Stimulated activated CD8-positive, alpha-beta memory T cell treated with anti-CD3 and anti-CD28 coated beads, Interleukin-7, amount 100 ng/mL, for 1 hour (primary cell): ENCODE measurements at regions not wholly inside any gene's neighbourhood (a gene's known extent, or its start where the extent isn't known, plus 50 kb on each side); places are given as distances from the start of the nearest gene placed in this dataset.

Experiments used
- DNase-seq, 2 donors: peaks; one replicate each; pipeline ENCODE4 v3.0.0-alpha.2; 2020; ENCODE audit warnings: low read depth in 2 of 2

DNA sequence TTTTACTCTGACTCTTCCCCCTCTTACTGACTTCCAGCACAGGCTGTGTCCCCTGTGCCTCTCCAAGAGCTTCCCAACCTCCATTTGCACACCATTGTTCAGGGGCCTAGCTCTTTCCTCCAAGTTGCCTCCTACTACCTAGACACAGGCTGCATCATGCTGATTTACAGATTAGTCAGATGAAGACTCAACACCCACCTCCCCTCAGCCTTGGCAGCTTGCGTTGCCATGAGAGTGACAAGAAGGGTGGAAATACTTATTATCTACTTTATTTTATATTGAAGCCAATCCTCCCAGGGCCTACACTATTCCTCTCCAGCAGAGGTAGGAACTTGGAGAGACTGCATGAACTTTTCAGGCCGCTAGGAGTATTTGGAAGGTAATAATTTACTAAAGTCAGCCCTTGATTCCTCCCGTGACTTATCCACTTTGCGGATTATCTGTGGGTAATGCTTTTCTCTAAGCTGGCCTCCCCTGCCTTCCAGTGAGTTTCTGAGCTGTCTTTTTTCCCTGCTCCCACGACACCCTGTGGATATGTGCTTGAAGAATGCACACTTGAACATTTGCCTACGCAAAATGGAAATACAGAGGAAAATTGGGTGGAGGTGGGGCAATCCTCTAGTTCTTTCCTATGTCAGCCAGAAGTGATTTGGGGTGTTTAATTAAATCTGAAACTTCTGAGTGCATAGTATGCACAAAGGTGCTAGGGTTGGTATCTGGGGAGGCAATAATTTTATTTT, 74.1 kb upstream of the TMEM164 start:
- DNase-seq = no peak

DNA sequence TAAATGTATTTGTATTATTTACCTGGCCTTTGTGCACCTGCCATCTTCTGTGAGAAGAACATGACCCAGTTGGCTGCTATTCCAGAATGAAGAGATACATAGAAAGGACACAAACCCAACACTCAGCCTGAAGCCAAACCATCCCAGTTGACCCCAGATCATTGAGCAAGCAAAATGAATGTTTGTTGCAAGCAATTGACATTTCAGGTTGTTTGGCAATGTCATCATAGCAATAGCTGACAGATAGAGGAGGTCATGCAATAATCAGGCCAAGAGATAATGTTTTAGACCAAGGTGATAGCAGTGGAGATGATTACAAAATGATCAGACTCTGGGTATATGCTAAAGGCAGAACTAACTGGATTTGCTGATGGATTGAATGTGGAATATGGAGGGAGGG, 71.2 kb upstream of the TMEM164 start:
- DNase-seq = no peak

DNA sequence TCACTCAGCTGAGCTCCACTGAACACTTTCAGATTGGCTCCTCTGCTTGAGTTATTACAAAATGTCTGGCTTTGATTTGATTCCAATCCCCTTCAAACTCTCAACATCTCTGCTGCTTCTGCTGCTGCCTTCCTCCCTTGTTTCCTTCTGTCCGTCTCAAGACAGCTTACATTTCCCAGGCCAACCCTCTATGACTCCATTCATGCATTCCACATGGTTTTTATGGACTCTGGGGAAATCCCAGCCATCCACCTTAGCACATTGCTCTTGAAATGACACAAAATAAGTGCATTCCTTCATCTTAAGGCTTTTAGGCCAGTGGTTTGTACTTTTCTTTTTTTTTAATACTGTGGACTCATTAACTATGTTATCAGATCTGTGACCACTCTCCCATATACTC, 68.5 kb upstream of the TMEM164 start:
- no peak for DNase-seq

DNA sequence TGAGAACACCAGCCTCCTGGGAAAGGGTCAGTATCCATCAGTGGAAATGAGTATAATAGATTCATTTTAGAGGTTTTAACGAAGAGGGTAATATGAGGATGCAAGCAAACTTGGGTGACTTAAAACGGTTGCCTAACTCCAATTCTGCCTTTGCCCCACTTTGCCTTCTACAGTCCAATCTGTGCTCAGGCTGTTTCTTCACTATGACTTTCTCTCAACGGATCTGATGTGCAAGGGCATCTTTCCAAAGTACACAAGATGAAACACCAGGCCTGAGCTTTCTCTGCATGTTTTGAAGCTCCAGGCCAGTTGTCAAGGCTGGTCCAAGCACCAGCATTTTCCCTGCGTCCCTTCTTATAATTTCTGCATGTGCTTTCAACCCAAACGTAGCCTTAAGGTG, 68.0 kb upstream of the TMEM164 start:
- no peak for DNase-seq

DNA sequence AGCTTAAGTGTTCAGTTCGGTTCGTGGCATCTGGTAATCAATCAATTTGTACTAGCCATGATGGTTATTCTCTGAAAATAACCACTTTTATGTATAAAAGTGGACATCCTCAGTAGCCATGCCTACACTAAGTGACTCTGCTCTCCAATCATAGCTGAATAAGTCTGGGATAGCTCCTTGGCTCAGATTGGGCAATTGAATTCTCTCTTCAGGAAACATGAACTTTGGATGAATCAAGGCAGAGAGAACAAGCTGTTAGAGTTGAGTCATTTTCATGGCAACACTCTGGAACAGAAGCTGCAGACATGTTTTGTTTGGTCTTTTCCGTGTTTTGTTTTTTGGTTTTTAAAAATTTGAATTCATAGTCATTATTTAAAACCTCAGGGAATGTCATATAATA, 66.8 kb upstream of the TMEM164 start:
- DNase-seq = no peak

DNA sequence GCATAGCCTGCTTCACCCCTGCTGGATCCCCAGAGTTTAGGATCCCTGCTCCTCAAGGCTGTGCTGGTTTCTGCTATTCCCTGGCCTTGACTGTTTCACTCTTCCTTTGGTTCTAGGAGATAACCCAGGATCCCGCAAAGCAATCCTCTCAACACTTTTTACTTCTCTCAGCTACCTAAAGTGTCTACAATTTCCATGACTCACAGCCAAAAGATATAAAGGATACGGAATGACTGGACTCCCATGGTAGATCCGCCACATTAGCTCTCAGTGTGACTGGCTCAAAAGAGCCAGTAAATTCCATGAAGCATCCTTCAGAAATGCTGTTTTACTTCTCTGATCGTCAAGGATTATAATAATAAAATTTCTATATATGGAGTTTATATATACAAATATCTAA, 66.3 kb upstream of the TMEM164 start:
- DNase-seq = no peak

DNA sequence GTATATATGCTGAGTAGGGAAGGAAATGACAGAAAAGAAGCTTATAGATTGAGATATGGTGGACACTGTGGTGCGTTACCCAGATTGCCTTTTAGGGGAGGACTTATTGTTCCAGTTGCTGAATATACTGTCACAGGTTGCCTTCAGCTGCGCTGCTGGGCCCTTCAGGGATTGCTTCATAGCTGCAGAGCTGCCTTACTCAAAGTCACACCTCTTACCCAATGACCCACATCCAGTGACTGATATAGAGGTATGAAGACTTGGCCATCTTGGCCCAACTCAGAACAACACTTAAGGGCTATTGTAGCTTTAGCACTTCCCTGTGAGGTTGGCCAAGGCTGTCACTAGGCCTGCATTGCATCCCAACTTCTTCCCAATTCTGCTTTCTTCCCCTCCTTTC, 63.4 kb upstream of the TMEM164 start:
- DNase-seq = no peak

DNA sequence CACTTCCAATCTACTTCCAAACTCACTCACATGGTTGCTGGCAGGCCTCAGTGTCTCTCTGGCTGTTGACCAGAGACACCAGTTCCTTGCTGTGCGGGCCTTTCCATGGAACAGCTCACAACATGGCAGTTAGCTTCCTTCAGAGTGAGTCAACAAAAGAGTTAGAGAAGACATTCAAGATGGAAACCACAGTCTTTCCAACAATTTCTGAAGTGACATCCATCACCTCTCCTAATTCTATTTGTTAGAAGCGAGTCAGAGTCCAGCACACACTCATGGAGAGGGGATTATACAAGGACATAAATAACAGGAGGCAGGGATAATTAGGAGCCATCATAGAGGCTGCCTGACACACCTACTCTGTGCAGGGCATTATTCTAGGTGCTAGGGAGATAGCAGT, 62.5 kb upstream of the TMEM164 start:
- DNase-seq = no peak

DNA sequence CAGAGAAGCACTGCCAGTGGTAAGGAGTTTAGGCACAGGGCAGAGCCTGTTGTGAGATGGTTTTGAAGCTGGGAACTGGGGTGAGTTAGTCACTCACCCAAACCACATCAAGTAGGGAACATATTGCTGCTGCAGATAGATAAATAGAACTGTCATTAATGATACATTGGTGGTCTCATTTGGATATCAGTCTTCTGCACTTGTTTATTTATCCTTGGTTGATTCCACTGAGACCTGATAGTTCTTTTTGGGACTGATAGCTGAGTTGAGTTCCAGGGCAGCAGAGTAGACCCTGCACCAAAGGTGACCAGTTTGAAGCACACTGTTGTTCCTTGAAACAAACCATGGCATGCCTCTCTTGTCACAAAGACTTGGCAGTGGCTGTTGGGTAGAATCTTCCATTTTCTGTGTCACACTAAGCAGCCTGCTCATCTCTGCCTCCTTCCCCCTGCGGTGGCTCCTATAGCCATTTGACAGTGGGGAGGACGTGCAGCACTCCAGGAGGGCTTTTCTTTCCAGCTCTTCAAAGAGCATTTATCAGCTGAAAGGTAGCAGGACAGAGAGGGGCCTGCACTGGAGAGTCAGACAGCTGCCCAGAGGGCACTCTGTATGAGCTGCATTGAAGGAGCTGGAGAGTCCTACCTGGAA, 59.7 kb upstream of the TMEM164 start:
- no peak for DNase-seq

DNA sequence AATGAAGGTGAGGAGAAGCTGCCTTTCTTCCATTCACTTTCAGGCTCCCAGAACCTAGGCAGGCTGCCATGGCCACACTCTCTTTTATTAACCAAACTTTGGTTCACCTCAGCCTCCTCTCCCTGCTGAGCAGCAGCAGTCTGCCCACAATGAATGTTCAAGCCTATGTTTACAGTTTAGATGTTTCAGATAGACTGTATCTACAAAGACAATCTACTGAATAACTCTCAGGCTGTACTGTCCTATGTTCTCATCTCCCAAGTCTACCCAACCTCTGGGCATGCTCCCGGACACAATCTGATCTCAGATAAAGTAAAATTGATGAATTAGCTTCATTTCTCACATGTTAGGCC, 59.2 kb upstream of the TMEM164 start:
- DNase-seq = no peak

DNA sequence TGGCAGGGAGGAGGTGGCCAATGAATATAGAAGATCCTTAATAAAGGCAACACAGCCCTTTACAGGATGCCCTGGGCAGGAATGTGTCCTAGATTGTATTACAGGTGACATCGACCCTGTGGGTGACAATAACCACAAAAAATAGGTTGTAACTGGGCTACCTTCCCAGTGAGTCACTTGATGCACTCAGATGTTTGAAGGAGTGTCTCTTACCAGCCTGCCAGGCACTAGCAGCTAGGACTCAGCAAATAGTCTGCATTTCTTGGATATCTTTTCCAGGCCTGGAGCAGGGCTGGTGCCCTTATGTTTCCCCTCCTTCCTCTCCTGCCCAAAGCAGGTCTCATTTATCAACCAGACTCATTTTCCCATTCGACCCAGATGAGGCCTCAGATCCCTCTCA, 50.9 kb upstream of the TMEM164 start:
- DNase-seq = no peak

DNA sequence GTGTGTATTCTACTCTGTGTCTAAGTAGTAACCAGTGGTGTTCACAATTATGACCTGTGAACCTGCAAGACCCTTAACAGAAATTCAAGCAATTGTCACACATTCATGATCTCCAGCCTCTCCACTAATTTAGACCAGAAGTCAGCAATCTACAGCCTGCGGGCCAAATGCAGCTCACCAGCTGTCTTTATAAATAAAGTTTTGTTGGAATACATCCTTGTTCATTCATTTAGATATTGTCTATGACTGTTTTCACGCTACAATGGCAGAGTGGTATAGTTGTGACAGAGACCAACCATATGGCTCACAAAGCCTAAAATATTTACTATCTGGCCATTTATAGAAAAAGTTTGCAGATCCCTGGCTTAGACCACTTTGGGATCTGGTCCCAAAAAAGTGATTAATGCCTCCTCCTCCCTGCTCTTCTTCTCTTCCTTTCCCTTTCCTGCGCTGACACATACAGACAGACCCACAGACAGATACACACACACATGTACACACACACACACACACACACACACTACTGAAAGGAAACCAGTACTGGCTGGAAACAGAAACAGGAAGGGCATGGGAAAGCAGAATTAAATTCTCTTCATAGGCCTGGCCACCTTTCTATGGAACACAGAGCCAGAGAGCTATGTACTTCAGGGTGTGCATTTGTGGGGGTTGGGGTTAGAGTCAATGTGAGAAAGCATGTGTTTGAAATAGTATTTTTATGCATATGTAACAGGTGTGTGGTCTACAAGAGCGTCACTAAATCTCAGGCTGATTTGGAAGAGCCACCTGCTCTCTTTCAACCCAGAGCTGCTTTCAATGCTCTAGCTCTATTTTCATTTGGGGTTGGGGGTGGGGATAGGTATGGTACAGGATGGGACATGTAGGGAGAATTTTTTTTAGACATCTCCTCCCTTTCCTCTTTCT, 49.7 kb upstream of the TMEM164 start:
- DNase-seq = no peak
